HG02938 (cell line): ENCODE measurements at regions not wholly inside any gene's neighbourhood (a gene's known extent, or its start where the extent isn't known, plus 50 kb on each side); places are given as distances from the start of the nearest gene placed in this dataset.

Experiments used
- ATAC-seq: cut with Tn5 transposase; IDR thresholded peaks from one replicate; pipeline ENCODE4 v1.9.1; 2021; ENCODE audit warnings: mild to moderate bottlenecking, moderate library complexity; ENCODE audit not compliant: unreplicated experiment

DNA sequence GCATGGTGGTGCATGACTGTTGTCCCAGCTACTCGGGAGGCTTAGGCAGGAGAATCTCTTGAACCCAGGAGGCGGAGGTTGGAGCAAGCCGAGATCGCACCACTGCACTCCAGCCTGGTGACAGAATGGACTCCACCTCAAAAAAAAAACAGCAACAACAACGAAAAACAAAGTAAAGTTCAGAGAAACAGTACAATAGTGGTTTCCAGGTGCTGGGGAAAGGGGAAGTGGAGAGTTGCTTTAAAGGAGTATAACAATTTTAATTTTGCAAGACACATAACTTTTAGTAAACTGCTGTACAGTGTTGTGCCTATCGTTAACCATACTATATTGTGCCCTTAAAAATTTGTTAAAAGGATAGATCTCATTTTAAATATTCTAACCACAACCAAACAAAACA, 662.7 kb upstream of the POT1 start:
- no peak for ATAC-seq

DNA sequence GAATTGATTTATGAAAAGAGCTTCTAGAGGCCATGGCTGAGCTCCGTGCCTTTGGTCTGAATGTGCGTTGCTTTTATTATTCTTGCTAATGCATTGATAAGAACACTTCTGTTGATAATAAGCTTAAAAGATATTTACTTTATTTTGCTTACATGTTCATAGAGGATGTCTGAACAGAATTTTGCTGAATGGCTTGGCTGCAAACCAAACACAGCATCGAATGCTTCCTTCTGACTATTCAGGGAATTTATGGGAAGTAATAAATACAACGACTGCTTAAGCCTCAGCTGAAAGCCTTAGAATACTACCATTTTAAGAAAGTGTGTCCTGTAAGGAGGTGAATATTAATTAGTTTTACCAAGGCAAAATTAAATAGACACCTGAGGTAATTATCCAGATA, 643.5 kb upstream of the POT1 start:
- no peak for ATAC-seq

DNA sequence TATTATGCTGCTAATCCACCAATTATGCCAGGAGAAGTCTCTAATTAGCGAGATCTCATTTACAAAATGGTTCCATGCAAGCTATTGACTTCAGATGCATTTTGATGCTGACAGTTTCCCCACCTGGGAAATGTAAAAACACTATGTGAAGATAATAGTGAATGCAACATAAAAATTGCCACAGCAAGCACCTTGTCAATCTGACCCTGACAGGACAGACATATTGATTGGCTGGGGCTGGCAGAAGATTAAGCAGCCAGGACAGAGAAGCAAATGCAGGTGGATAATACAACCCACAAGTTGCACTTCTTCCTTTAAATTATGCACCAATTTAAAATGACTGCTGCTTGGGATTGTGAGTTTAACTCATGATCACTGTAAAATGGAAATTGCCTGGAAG, 642.8 kb upstream of the POT1 start:
- ATAC-seq: no peak

DNA sequence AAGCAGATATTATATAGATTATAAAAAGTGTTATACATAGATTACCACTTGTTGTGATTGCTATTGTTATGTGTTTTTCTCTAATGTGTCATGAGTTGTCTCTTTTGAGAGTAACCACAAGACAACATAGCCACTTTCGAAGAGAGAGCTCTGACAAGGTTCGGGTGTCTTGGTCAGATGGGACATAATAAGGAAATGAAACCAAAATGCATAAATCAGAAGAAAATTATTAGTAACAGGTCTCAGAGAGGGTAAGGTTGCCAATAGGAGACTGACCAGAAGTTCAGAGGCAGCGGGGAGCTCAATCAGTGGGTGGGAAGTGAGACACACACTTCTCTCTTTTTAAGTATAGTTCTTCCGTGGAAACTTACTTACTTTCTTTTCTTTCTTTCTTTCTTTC, 639.2 kb upstream of the POT1 start:
- ATAC-seq: peak; percentile 100

DNA sequence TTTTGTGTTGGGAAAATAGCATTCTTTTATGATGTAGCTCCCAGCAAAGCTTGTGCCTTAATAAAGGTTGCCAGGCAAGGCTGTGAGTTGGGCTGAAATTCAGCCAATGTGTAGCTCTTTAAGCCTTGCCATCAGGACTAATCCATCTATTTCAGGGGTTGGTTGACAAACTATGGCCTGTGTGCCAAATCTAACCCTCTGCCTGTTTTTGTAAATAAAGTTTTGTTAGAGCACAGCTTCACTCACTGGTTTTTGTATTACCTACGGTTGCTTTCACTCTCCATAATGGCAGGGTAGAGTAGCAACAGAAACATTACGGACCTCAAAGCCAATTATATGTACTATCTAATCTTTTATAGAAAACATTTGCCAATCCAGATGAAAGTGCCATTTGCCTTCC, 638.1 kb upstream of the POT1 start:
- ATAC-seq: no peak

DNA sequence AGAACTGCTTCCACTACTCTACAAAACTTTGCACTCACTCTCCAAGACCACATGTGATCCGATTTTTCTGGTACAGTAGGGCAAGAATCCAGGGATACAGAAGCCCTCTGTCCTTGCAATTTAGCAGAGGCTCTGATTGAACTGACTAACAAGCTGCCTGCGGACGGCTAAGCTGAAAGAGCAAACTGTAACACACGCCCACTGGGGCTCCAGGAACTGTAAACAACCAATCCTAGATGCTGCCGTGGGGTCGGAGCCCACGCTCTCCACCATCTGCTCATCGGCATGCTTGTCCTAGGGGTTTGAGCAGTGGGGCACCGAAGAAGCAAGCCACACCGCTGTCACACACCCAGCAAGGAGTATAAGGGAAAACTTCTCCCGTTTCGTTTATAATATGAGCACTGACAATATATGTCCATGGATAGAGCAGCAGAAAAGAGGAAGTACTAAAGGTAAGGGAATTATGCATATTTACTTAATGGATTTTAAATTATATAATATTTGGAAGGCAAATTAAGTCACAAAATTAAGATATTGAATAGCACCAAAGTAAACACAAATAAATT, 634.4 kb upstream of the POT1 start:
- ATAC-seq: no peak

DNA sequence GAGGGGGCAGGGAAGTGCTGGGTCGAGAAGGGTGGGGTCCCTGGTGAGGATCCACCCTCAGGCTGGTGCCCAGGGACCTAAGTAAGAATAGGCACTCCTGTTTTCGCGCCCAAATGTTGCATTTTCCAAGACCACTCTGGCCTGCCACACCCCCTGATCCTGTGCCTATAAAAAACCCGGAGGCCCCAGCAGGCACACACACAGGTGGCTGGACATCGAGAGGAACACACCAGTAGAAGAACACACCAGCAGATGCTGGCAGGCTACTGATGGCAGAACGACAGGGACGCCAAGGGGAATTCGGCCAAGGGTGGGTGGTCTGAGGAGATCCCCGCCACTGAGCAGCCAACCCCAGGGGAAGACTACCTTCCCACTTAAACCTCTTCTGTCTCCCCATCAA, 633.9 kb upstream of the POT1 start:
- no peak for ATAC-seq

DNA sequence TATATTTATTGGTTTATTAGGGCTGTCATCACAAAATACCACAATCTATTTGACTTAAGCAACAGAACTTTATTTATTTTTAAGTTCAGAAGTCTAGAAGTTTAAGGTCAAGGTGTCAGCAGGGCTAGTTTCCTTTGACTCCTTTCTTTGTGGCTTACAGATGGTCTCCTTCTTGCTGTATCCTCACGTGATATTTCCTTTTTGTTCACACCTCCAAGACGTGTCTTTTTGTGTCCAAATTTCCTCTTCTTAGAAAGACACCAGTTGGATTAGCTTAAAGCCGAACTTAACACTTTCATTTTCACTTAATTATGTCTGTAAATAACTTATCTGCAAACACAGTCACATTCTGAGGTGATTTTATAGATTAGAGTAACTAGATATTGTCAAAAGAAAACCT, 631.4 kb upstream of the POT1 start:
- no peak for ATAC-seq

DNA sequence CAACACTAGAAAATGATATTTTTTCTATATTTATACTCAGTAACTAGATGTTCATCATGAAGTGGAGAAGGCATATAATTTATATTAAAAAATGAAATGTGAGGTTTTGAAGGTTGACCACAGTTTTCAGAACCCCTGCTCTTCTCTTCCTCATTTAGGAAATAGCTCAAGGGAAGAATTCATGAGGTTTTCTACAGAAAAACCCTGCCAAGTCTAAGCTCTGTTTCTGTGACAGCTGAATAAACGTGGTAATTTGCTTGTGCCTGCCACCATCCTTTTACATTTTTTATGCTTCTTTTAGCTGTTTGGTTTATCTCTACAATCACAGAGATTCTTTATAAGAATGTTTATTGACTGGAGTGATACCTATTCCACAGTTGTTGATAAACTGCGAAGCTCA, 630.3 kb upstream of the POT1 start:
- no peak for ATAC-seq

DNA sequence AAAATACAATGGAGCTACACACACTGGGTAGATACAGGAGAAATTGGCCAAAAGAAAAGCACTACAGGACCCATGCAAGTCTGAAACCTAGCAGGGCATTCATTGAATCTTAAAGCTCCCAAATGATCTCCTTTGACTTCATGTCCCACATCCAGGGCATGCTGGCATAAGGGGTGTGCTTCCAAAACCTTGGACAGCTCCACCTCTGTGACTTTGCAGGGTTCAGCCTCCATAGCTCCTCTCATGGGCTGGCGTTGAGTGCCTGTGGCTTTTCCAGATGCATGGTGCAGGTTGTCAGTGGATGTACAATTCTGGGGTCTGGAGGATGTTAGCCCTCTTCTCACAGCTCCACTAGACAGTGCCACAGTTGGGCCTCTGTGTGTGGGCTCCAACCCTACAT, 626.3 kb upstream of the POT1 start:
- ATAC-seq: no peak

DNA sequence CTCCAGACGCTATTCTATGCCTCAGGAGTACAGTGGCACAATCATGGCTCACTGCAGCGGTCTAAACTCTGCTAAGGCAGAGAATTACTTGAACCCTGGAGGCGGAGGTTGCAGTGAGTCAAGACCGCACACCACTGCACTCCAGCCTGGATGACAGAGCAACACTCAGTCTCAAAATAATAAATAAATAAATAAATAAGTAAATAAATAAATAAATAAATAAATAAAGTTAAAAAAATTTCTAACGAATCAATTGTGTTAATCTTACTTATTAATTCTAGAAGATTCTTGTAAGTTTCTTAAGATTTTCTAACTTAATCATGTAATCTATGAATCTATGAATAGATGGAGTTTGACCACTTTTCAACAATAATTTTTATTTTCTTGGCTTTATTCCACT, 621.4 kb upstream of the POT1 start:
- no peak for ATAC-seq

DNA sequence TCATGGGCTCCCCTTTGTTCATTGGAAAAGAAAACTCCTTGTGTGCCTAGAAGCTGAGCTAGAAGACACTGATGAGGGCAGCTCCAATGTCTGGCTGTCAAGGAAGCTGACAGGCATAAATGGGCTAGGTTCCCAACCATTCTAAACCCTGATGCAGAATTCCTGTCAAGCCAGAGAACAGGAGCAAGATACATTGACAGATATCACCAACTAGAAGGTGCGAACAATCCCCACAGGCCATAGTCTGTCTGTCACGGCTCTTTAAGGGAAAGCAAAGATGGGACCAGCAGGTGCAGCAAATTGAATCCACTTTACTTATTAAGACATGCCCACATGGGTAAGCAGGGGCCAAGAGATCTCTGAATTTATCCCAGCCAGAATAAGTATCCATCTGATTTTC, 617.9 kb upstream of the POT1 start:
- no peak for ATAC-seq

DNA sequence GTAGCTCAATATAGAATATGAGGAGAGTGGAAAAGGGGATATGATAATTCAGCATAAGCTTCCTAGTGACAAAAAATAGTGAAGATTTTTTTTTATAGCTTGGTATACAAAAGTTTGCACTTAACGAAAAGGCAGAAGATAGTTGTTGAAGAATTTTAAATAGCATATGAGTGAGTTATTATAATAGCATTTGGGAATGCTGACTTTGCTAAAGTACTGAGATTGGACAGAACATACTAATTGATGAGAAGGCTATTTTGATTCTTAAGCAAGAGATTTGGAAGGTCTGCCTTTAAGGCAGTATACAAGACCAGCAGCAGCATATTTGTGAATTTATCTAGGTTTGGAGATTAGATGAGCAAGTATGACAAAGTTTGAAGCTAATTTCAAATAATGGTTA, 600.9 kb upstream of the POT1 start:
- no peak for ATAC-seq

DNA sequence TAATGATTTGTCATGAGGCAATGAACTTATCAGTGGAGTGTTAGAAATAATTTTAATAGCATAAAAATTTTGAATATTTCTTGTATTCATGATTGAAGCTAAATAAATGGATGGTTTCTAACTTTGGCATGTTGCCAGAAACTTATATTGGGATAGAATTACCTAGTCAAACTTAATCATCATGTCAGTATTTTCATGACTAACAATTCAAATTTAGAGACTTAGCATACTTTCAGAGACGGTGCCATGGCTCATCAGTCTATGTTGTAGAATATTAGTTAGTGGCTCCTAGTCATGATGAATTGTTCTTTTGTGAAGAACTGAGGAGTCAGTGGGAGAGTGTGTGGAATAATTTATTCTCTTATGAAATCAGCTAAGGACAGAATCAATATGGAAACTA, 599.6 kb upstream of the POT1 start:
- no peak for ATAC-seq

DNA sequence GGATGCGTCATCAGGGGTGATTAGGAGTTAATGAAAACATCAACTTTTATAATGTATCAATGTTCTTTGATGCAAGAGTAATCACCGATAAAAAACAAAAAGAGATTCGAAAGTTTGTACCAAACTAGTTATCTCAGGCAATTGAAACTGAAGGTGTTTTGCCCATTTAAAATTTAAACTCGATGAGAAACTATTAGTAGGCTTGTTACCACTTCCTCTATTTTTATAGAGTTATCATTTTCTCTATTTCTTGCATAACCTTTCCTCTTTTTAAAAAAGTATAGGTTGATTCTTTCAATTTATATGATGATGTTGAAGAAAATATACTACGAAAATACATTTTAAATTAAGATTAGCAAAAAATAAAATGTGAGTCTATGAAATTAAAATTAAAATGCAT, 597.3 kb upstream of the POT1 start:
- no peak for ATAC-seq

DNA sequence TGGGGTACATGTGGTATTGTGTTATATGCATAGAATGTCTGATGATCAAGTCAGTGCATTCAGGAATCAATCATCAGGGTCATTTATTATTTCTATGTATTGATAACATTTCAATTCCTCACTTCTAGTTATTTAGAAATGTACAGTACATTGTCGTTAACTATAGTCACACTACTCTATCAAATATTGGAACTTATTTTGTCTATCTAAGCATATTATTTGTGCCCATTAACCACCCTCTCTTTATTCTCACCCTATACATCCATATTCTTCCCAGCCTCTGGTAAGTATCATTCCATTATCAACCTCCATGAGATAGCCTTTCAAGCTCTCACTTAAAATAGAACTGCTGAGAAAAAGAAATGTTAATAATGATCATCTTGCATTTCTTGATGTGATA, 596.5 kb upstream of the POT1 start:
- ATAC-seq: no peak

DNA sequence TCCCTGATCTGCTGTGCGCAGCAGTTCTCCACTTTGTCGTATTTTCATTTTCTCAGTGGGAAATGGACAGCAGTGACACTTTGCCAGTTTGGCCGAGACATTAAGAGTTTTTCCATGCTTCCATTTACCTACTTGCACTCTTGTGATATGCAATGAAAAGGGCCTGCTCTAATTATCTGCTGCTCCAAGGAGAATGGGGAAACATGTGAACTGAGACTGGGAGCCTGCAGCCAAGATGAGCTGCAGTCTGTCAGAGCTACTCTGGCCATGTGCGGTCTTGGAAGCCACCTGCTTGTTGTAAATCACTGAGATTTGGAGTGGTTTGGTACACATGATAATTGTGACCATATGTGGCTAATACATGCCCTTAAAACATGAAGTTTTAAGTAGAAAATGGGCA, 586.6 kb upstream of the POT1 start:
- ATAC-seq: no peak

DNA sequence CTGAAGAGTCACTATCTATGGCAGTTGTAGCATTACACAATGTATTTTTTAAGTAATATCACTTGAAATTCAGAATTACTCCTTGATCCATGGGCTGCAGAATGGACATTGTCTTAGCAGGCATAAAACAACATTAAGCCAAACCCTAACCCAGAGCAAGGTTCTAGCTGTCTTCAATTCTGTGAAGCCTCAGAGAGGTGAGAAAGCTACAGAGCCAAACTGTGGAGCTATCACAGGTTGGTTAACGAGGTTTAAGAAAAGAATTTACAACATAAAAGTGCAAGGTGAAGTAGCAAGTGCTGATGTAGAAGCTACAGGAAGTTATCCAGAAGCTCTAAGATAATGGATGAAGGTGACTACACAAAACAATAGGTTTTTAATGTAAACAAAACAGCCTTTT, 582.7 kb upstream of the POT1 start:
- no peak for ATAC-seq

DNA sequence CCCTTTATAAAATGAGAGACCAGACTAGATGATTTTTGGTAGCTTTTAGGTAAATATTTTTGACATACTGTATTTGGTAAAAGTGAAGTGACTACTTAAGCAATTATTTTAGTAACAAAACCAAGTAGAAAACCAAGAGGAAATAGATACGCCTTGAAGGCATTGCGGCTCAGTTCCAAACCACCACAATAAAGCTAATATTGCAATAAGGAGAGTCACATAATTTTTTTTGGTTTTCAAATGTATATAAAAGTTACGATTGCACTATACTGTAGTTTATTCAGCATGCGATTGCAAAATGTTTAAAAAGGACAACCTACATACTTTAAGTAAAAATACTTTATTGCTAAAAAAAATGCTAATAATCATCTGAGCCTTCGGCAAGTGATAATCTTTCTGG, 581.7 kb upstream of the POT1 start:
- ATAC-seq: no peak

DNA sequence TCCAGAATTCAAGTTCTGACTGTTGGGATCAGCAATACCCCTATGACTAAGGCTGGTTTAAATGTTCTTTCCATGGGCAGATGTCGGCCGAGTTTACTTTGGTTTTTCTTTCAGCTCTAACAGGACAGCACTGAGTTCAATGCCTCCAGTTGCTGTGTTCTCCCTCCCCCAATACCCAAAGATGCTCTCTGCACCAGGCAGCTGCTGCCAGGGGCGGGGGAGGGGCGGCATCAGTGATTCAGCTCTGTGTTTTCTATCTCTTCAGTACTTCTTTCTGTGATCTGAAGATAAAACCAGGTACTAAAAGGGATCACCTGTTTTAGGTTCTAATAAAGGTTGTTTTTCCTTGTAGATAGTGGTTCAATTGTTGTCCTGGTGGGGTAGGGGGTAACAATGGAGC, 576.7 kb upstream of the POT1 start:
- ATAC-seq: no peak

DNA sequence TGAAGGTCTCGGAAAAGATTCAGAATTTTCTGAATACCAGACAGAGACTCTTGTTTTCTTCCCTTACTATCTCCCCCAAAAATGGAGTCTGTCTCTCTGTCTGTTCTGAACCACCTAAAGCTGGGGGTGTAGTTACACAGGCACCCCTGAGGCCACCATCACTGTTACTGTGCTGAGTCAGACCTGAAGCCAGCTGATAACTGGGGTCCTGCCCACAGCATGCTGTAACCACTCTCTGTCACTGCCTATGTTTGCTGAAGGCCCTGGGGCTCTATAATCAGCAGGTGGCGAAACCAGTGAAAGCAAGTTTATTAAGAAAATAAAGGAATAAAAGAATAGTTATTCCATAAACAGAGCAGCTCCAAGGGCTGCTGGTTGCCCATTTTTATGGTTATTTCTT, 575.2 kb upstream of the POT1 start:
- no peak for ATAC-seq

DNA sequence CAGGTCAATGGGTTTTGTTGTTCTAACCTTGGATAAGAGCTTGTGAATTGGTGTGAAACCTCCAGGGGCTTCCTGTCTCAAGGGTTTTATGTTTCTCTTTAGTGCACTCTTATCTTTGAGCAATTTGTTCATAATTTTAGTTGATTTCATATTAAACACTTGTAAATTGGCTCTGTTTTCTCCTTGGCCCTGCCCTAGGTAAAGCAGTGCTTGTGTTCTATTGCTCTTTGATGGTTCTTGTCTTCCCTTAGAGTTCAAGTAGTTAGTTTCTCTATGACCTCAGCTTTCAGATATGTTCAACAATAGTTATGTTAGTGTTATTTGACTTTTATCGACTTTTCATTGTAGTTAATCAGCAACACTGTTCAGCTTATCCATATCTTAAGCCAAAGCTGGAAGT, 566.4 kb upstream of the POT1 start:
- no peak for ATAC-seq

DNA sequence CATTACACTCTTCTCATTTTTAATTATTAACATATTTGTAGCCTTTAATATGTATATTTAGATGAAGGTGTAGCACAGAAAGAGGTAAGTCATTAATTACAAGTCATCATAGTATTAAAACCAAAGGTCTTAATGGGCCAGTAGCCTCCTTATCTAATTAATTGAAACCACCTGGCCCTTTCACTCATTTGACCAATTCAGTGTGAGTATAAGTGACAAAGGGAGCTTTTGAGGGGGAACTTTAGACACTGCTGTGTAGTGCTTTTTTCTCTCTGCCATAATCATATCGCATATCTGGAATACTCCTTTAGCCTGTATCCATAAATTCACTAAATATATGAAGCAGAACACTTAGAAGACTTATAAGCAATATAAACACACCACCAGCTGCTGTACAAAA, 562.9 kb upstream of the POT1 start:
- ATAC-seq: no peak

DNA sequence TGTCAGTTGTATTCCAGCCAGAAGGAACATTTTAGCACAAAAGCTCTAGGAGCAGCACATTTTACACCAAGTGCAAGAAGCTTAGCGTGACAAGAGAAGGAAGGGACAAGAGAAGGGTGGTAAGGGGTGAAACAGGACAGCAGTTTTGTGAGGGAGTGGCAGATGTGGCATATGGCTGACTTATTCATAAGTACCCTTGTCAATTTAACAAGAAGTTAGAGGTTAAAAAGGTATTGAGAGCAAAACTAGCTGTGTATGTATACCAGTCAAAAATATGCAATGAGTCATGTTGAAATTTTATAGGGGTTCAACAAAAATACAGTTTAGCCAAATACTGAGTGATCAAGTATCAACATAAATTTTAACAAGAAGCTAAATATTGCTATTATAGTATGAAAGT, 561.5 kb upstream of the POT1 start:
- ATAC-seq: no peak
